Fibroblast of villous mesenchyme (primary cell): ENCODE measurements at regions not wholly inside any gene's neighbourhood (a gene's known extent, or its start where the extent isn't known, plus 50 kb on each side); places are given as distances from the start of the nearest gene placed in this dataset.

Experiments
- DNase-seq: peaks from one replicate; pipeline ENCODE4 v3.0.0-alpha.2; 2010; ENCODE audit warnings: low read depth
- H3K4me3 ChIP-seq: 2 replicates; pipeline ENCODE4 v1.5.1; 2011; ENCODE audit warnings: low read depth, mild to moderate bottlenecking, low read length
- TF ChIP-seq, protein P1 (sequence below): IDR thresholded peaks from 2 replicates; pipeline ENCODE4 v1.5.1; 2012; ENCODE audit warnings: low read depth, mild to moderate bottlenecking, low read length; ENCODE audit not compliant: insufficient read depth

DNA sequence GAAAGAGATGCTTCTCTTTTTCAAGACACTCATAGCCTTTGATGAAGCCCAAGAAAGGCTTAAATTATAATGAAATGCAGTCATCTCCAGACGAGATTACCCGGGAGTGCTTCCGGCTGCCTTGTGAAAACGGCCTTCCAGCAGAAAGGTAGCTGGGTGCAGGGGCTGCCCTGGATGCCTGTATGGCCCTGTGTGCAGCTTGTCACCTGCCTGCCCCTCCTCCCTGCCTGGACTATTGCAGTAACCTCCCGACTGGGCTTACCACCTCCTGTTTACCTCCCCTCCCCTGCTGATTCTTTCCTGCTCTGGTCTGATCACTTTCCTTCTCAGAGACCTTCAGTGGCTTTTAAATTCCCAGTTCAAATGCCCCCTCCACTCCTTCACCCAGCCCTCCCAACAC lies 126.4 kb upstream of the SYT13 start:
- H3K4me3 ChIP-seq: no peak overlapping the region
- no peak for DNase-seq
- TF ChIP-seq, protein P1, sequence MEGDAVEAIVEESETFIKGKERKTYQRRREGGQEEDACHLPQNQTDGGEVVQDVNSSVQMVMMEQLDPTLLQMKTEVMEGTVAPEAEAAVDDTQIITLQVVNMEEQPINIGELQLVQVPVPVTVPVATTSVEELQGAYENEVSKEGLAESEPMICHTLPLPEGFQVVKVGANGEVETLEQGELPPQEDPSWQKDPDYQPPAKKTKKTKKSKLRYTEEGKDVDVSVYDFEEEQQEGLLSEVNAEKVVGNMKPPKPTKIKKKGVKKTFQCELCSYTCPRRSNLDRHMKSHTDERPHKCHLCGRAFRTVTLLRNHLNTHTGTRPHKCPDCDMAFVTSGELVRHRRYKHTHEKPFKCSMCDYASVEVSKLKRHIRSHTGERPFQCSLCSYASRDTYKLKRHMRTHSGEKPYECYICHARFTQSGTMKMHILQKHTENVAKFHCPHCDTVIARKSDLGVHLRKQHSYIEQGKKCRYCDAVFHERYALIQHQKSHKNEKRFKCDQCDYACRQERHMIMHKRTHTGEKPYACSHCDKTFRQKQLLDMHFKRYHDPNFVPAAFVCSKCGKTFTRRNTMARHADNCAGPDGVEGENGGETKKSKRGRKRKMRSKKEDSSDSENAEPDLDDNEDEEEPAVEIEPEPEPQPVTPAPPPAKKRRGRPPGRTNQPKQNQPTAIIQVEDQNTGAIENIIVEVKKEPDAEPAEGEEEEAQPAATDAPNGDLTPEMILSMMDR: no peak

DNA sequence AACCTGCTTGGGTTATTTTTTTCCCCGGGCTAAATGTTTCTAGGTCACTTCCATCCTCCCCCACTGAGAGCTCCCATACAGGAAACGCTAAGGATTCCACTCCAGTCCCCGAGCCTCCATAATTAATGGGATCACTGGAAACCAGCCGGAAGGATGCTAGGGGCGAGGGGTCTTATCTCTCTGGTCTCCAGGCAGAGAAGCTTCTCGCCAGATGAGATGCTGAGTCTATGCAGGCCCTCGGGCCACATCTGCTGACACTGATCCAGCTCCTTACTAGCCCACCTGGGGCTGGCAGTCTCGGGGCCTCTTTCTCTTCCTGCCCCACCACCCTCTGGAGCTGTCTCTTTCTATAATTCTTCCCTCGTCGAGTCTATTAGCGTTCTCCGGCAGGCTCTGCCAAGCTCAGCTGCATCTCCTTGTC lies 125.9 kb upstream of the SYT13 start:
- no peak for DNase-seq
- TF ChIP-seq, protein P1: no peak
- no peak overlapping the region for H3K4me3 ChIP-seq

DNA sequence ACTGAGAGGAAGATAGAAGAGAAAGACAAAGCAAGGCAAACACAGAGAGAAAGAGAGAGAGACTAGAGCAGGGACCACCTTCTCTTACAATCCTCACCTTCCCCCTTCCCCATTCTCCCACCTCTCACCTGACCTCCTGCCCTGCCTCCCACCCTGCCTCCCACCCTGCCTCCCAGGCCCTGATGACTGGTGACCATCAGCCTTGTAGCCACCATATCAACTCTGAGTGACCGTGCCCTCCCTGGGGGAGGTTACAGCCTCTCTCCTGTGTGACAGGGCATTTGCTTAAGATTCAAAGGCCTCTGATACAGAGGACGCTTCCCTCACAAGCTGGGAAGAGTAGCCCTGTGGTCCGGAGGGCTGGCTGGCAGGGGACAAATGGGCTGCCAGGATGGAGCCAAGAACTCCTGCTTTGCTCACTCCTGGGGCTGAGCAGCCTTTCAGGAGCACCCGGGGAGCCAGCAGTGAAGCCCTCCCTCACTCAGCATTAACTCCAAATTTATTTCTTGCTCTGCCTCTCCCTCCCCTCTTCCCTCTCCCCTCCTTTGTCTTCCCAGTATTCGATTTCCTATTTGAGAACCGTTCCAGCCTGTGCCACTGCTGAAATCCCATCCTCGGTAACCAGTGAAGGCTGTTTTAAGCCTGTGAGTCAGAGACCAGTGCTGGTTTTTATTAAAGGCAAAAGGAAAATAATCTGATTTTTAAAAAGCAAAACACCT lies 125.2 kb upstream of the SYT13 start:
- no peak overlapping the region for H3K4me3 ChIP-seq
- TF ChIP-seq, protein P1: no peak
- DNase-seq: peak; percentile 21

DNA sequence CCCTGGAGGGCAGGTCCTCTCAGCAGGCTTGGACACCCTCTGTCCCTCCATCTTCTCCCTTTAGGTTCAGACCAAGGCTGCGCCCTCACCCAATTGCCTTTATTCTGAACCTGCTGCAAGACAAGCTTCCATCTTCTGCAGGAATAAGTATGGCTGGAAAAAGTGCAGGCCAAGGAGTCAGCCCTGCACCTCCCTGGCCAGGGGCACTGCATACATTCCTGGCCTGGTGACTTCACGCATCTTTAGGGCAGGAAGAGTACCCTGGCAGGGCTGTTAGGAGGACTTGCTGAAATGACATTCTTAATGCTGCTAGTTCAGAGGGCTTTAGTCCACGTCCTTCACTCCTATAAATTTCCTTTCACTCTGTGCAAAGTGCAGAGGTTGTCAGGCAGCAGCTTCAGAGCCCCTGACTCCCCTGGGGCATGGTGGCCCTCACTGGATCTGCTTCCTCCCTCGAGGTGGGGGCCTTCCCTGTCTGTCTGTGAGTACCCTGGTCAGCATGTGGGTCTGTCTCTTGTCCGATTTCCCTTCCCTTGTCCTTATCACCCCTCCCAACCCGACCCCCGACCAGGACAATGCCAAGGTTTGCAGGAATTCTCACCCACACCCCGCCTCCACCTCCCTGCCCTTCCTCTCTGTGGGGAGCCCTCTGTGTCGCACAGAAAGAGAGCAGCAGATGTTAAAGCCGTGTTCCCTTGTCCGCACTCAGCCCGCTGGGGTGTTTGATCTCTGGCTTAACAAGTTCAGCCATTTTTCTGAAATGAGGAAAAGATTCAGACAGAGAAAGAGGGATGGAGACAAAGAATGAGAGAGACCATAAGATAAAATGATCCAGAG lies 124.5 kb upstream of the SYT13 start:
- no peak overlapping the region for H3K4me3 ChIP-seq
- TF ChIP-seq, protein P1: no peak
- no peak for DNase-seq

DNA sequence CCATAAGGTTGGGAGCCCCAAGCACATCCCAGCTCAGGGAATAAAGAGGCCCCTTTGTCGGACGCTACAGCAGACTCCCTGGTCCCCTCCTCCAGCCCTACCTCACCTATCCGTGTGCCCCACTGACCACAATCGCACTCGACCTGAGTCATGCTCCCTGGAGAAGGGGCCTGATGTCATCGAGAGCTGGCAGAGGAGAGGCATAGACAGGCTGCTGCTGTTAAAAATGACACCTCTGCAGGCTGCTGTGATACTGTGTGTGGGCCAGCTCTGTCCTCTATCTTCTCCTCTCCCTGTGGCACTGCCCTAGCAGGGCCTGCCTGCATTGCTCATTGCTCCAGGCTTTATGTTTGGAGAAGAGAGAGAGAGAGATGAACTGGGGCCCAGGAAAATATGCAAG lies 123.4 kb upstream of the SYT13 start:
- TF ChIP-seq, protein P1: no peak
- no peak overlapping the region for H3K4me3 ChIP-seq
- DNase-seq: no peak

DNA sequence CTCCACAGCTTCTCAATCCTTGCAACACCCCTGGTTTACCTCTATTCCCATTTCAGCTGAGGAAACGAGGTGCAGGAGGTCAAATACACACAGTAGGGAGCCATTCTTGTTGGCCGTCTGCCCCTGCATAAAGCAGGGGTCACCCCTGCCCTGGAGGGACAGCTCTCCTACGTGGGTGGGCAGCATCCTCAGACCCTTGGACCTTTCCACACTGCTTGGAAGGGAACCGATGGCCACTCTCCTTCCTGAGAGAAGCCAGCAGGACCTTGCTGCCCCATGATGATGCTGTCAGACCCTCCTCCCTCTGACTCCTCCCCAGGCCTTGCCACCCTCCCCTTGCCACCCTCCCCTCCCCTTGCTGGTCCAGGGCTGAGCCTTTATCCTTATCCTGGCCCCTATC lies 121.1 kb upstream of the SYT13 start:
- no peak overlapping the region for H3K4me3 ChIP-seq
- TF ChIP-seq, protein P1: no peak
- DNase-seq: no peak
